PC-3 (cell line): ENCODE measurements at regions not wholly inside any gene's neighbourhood (a gene's known extent, or its start where the extent isn't known, plus 50 kb on each side); places are given as distances from the start of the nearest gene placed in this dataset.

Experiments
- CTCF ChIP-seq: fragments of 300-600 bp; sonication (generic); conservative IDR thresholded peaks from 2 replicates; pipeline ENCODE4 v1.5.1; 2017; ENCODE audit warnings: antibody characterized with exemption, low read depth, mild to moderate bottlenecking, low read length
- EZH2 ChIP-seq: fragments of 300-600 bp; sonication (generic); IDR thresholded peaks from one replicate; pipeline ENCODE4 v1.6.1; 2017; ENCODE audit warnings: antibody characterized with exemption, mild to moderate bottlenecking, low read length; ENCODE audit not compliant: unreplicated experiment

- TF ChIP-seq CTCF = no peak
- TF ChIP-seq EZH2 = no peak
Observed at GRCh38 chr11:70744396-70745185, 346.3 kb downstream of the CTTN start.
